Left renal cortex interstitium (tissue), 4 donors: ENCODE measurements at regions not wholly inside any gene's neighbourhood (a gene's known extent, or its start where the extent isn't known, plus 50 kb on each side); places are given as distances from the start of the nearest gene placed in this dataset.

Source experiments
- DNase-seq, 4 donors: peaks; one replicate each; pipeline ENCODE4 v3.0.0-alpha.2; 2013; ENCODE audit warnings: low read depth in 4 of 4, low spot score in 2 of 4, missing footprints in 1 of 4

DNA sequence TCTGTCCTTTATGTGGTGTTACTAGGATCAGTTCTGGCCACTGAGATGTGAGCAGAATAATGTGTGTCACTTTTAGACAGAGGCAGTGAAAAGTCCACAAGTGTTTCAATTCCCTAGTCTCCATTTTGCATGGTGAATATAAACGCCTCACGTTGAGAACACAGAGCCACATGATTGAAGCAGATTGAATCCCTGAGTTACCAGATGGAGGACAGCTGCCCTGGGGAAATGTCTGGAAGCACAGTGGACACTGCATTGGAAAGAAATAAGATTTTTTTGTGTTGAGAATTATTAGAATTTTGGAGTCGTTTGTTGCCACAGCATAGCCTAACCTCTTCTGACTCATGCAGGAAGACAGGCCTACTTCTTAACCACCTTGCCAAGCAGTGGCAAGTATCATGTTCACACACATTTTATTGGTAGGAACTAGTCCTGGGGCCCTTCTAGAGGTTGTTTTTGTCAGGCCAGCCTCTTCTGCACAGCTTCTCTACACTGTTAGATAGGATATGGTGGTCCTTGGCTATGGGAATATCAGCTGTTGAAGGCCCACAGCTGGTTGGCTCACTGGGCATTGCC, 188.6 kb downstream of the TMEM182 start:
- no peak for DNase-seq

DNA sequence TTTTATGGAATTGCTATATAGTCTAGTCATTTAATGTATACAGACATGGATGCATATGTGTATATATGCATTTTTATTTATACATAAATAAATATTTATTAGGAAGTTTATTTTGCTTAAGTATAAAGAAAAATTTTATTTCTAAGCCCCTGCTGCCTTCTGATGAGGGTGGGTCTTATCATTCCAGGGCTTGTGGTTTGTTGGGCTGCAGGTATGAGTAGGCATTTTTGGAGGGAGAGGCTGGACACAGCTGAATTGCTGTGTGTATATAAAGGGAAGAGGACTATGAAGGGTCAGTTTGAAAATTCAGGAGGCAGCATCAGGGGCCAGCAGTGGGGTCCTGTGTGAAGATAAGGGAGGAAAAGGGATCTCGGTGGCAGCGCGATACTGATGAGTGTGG, 189.4 kb downstream of the TMEM182 start:
- DNase-seq: no peak

GRCh38 chr2:102967451-102967850, 205.6 kb downstream of the TMEM182 start:
- DNase-seq: no peak

DNA sequence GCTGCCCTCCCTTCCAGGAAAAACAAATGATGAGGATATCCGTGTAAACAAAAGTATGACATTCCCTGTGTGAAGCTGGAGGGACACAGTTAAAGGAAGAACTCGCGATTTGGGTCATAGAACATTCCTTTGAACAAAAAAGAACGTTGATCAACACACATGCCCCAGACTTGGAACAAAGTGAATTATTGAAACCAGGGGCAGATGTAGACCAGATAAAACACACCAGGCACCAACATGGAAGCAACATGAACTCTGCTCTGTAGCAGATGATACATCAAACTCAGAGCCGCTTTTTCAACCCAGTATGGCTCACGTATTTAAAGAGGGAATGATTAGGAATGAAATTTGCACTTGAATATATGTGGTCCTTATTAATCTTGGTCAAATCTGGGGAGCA, 206.5 kb downstream of the TMEM182 start:
- DNase-seq: no peak

DNA sequence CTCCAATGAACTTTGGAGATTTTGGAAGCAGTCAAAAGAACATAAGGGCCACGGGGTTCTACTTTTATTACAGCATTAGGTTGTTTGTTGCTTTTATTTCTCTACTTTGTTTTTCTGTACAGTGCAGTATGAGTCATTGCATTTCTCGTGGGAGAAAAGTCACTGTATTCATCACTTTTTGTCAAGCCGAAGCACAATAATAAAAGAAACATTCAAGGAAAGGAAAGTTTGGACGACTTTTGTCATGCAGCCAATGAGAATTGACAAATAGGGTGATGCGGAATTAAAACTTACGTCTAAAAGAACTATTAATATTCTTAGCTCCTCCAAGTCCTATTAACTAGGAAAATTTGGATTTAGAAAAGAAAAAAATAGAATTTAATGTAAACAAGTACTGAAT, 209.9 kb downstream of the TMEM182 start:
- DNase-seq: no peak

DNA sequence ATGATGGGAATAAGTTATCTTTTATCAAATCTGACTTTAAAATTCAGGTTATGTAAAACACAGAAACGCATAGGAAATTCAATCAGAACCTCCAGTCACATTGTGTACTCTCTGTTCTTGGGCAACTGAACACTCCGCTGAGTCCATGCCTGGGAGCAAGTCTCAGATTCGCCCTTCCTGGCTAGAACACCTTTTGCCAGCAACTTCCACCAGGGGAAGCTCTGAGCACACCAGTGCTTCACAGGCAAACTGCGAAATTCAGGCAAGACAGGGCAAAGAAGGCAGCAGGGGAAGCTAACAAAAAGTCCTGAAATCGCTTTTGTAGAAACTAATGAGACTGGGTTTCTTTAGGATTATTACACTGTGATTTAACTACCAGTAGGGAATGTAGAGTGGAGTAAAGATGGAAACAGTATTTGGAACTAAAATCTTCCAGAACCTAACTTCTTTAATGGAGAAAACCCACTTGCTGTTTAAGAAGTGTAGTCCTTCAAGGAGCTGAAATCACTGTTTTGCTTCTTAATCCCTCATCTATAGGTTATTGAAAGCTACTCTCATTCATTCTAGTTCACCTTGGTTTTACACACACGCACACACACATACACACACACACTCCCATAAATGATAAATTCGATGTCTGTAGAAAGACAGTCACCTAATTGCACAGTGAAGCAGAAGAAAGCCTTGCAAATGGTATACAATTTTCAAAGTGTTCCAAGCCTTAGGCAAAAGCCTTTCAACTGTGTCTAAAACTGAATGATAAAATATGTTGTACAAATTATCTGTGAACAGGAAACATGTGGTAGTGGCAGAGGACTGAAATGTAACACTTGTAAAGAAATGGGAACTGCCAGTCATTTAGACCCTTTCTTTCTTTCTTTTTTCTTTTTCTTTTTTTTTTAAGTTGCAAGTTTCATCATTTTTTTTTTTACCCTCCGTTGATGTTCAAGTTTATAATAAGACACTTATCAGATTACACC, 214.5 kb downstream of the TMEM182 start:
- peak in 2 of 4 donors; percentile 28 to 53 for DNase-seq

DNA sequence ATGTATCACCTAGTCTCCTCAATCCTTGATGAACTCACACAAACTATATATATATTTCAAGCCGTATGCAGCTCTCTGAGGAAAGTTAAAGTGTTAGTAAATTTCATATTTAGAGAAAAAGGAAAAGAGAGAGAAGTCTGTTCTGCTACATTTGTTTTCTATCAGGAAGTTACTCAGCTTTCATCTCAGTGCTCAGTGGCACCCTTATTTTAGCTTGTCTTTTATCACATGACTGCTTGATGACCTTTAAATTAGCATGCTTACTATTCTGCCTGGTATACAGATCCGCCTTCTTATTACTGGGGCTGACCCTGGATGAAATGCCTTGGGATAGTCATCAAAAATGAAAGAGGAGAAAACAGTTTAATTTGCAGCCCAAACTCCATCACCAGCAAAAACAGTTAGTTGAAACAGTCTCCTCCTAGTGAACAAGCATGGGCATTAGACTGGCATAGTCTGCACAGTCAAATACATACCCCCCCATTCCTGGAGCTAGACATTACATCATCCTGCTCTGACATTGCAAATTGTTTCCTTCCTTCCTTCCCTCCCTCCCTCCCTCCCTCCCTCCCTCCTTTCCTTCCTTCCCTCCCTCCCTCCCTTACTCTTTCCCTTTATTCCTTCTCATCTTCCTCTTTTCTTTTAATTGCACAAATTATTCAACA, 215.7 kb downstream of the TMEM182 start:
- no peak for DNase-seq

- no peak for DNase-seq
Measured at GRCh38 chr2:102978091-102978490, 216.3 kb downstream of the TMEM182 start.

- no peak for DNase-seq
Measured at GRCh38 chr2:102979429-102979828, 217.6 kb downstream of the TMEM182 start.

DNA sequence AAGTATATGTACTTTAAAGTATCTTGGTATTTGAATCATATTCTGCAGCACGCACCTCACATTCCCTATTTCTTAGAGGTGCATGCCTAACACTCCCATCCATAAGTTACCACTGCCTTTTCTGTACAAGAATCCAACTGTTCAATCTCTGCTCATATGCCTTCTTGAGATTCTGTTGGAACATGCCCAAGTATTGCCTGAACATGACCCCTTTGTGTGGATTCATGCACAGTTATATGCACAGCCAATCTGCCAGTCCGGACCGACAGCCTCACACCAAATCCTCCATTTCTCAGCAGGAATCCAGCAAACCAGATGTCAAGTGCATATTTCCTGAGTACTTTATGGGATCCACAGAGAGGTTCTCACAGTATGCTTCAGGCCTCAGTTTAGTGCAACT, 222.0 kb downstream of the TMEM182 start:
- no peak for DNase-seq

- no peak for DNase-seq
Measured at GRCh38 chr2:102986826-102987490, 225.1 kb downstream of the TMEM182 start.

- no peak for DNase-seq
Measured at GRCh38 chr2:102992607-102993006, 230.8 kb downstream of the TMEM182 start.

DNA sequence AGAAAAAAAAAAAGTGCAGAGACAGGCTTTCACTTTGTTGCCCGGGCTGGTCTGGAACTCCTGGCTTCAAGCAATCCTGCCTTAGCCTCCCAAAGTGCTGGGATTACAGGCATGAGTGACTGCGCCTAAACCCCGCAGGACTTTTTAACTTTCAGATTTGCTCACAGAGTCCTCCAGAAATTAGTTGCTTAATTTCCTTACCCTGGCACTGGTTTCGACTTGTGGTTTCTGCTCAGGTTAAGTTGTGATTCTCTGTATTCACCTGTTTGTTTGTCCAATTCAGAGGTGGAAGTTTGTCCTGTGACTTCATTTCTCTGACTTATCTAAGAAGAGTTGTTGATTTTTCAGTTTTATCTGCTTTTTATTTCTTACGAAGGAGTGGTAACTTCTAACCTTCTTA, 238.1 kb downstream of the TMEM182 start:
- no peak for DNase-seq

DNA sequence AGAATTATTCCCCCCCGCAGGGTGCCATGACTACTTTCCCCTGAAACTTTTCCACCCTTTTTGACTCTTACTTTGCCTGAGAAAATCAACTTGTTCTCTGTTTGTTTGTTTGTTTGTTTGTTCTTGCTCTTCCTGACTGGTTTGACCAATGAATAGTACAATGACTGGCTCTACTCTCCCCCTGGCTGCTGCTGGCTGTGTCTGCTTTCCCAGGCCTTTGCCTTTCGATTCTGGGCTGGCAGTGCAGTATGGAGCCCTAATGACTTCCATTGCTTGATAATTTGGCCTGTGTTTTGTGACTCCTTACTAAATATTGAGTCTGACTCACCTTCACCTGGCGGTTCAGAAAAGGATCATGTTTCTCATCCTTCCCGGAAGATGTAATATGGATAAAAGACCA, 241.1 kb downstream of the TMEM182 start:
- no peak for DNase-seq

- DNase-seq: no peak
Measured at GRCh38 chr2:103003750-103004260, 242.0 kb downstream of the TMEM182 start.

- no peak for DNase-seq
Measured at GRCh38 chr2:103004426-103004942, 242.7 kb downstream of the TMEM182 start.

- DNase-seq: no peak
Measured at GRCh38 chr2:103005393-103005792, 243.6 kb downstream of the TMEM182 start.

GRCh38 chr2:103007086-103007485, 245.3 kb downstream of the TMEM182 start:
- no peak for DNase-seq

- DNase-seq: no peak
Measured at GRCh38 chr2:103008586-103008985, 246.8 kb downstream of the TMEM182 start.

DNA sequence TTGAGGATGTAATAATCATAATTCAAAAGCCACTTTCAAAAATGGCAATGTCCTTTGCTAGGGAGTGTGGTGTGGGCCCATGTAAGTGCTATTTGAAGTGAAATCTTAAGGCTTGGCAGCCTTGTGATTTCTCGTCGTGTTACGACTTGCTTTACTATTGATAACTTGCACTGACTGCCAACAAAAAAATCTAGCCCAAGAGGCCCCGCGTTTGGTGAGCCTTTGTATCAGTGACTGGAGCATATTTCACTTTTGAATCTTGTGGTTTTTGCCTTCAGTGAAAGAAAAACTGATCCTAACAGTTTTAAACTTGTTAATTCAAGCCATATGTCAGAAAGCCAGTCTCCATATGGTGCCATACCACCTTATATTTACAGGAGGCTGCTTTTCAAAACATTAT, 248.0 kb downstream of the TMEM182 start:
- DNase-seq: no peak

DNA sequence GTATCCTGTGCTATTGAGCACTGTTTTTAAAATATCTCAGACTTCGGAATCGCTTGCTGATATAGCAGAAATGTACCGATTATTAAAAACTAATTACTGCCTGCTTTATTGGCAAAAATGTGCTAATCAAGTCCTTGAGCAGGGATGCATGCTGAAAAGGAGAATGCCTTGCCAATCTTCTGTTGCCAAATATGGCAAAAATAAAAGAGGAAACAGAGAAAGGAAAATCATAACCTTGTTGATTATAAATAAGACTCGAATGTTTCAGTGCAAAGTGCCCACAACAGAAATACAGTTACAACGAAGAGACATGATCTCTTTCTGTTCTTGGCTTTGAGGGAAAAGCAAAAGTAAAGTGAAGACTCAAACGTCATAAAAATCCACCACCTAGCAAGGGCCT, 248.5 kb downstream of the TMEM182 start:
- DNase-seq: no peak
